Head of caudate nucleus (tissue), 42 donors: ENCODE measurements at regions not wholly inside any gene's neighbourhood (a gene's known extent, or its start where the extent isn't known, plus 50 kb on each side); places are given as distances from the start of the nearest gene placed in this dataset.
"Not testable (repeated sequence)": the region's sequence is repeated elsewhere in the genome, so short reads cannot be mapped to it uniquely, and the experiment has no call there.

Experiments
- DNase-seq, 42 donors: peaks; one replicate each; pipeline versions ENCODE4 v3.0.0 to v3.0.0-alpha.2; 2020 to 2021; ENCODE audit warnings: mixed read lengths in 7 of 42
- intact Hi-C: fragments of 100-400 bp; cut with DNase I; formaldehyde crosslinking; loops from one replicate; pipeline ENCODE4 v1.15.0; 2022

- no peak for DNase-seq
- intact Hi-C loops: no loop called here
These were observed 1098.2 kb upstream of the USP15 start for GRCh38 chr12:61161961-61162360.

DNA sequence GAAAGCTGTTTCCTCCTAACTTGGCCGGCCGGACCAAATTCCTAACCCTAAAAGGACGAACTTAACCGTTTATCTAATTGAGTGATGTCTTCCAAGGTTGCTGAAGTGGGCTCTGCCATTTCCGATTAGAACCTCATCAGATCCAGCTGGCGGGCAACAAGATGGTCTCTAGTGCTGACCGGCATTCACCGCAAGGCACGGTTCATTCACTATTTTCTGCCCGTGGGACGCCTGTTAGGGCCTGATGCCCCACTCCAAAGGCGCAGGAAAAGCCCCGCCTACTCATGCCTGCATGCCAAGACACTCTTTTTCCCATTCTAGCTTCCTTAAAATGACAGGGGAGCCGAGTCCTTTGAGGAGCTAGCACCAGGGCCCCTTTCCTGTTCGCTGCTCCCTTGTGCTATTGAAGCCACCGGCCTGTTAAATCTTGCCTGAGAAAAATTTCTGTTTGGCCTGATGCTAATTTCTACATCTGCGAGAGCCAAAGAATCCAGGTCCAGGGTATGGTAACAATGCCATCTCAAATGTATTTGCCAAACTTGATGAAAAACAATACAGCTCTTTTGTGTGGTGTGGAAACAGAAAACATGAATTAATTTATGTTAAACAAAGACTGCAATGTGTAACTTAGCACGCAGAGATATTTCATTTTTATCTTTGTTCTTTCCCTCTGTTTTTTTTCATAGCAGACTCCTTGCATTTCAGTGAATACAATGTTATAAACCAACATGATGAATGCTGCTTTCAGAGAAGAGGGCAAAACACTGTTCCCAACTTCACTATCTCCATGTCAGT, 1071.2 kb upstream of the USP15 start:
- intact Hi-C loops: no loop called here
- DNase-seq: peak in 24 of 42 donors; percentile 3 to 62 (median 26)

DNA sequence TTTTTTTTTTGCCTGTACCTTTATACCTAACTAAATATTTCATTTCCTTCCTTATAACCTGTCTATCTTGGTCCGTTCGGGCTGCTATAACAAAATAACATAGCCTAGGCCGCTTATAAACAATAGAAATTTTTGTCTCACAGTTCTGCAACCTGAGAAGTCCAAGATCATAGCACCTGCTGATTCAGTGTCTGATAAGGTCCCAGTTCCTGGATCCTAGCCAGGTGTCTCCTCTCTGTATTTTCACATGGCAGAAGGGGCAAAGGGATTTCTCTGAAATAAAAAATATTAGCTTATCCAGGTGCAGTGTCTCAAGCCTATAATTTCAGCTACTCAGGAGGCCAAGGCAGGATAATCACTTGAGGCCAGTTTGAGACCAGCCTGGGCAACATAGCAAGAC, 1046.6 kb upstream of the USP15 start:
- intact Hi-C loops: no loop called here
- DNase-seq: no peak

DNA sequence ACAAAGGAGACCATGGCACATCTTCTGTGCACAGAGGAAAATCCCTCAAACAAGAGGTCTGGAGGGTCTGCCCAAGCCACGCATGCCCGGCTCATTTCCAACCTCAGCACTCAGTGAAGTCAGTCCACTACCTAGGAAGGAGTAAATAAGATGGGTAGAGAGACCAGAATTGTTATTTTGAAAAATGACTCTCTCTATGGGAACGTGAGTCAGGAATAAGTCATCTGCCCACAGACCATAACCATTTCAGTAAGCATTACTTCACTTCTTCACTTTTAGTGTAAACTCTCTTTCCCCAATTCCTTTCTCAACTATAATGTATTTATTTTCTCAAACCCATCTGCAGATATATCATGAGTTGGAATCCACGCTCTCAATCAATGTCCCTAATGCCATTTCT, 1039.9 kb upstream of the USP15 start:
- intact Hi-C loops: no loop called here
- DNase-seq: no peak

DNA sequence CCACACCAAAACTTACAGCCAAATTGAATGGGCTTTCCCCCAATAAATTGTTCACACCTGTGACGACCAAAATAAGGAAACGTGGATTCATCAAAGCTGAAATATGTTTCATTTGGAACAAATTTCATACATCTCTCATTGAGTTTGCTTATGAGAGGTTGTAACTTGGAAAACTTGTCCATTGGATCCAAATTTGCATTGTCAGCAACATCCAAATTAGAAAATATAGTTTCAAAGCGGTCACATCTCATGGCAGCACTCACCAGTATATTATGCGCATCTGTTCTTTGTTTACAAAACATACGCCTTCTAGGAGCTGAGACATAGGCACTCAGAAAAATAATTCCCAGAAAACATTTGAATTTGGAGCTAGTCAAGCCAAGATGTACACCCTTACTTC, 1028.2 kb upstream of the USP15 start:
- DNase-seq: no peak
- intact Hi-C loops: no loop called here

GRCh38 chr12:61250303-61250702, 1009.9 kb upstream of the USP15 start:
- no peak for DNase-seq
- intact Hi-C loops: no loop called here

GRCh38 chr12:61251076-61251475, 1009.1 kb upstream of the USP15 start:
- intact Hi-C loops: no loop called here

DNA sequence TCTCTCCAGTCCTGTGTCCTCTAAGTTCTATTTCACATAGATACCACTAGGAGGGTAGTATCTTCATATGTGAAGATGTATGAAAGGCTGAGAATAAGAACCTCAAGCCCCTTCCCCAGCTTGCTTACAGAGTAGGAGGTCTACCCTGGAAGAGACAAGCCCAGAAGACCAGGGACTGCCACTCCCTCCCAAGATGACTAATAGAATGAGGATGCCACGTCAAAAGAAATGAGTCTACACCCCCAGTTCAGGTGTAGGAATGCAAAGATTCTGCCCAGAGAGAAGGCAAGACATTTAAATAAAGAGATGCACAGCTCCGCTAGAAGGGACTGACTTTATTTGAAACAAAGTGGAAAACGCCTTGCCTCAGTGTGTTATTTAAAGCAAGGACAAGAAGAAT, 1006.0 kb upstream of the USP15 start:
- intact Hi-C loops: no loop called here
- DNase-seq: no peak

More at GRCh38 chr12:61251076-61251475, 1009.1 kb upstream of the USP15 start:
- no peak for DNase-seq

DNA sequence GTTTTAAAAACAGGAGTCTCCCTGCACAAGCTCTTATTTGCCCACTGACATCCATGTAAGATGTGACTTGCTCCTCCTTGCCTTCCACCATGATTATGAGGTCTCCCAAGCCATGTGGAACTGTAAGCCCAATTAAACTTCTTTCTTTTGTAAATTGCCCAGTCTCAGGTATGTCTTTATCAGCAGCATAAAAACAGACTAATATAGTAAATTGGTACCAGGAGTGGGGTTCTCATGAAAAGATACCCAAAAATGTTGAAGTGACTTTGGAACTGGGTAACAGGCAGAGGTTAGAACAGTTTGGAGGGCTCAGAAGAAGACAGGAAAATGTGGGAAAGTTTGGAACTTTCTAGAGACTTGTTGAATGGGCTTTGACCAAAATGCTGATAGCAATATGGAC, 995.9 kb upstream of the USP15 start:
- intact Hi-C loops, DNase-seq: not testable (repeated sequence)

- intact Hi-C loops: no loop called here
These were observed 992.7 kb upstream of the USP15 start for GRCh38 chr12:61267474-61267873.

DNA sequence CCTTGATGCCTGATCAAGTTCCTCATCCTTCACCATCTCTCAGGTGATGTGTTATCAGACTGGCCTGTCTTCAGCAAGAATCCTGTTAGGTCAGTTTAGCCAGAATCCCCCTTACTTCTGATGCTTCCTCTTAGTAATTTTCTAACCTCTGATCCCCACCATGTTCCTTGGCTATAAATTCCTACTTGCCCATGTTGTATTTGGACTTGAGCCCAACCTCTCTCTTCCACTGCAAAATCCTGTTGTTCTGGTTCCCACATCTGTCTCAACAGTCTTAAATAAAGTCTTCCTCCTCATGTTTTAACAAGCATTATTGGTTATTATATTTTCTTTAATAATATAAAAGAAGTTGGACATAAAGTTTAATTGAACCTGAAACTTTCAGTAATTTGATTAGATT, 987.8 kb upstream of the USP15 start:
- no peak for DNase-seq
- intact Hi-C loops: no loop called here

More at GRCh38 chr12:61267474-61267873, 992.7 kb upstream of the USP15 start:
- no peak for DNase-seq

DNA sequence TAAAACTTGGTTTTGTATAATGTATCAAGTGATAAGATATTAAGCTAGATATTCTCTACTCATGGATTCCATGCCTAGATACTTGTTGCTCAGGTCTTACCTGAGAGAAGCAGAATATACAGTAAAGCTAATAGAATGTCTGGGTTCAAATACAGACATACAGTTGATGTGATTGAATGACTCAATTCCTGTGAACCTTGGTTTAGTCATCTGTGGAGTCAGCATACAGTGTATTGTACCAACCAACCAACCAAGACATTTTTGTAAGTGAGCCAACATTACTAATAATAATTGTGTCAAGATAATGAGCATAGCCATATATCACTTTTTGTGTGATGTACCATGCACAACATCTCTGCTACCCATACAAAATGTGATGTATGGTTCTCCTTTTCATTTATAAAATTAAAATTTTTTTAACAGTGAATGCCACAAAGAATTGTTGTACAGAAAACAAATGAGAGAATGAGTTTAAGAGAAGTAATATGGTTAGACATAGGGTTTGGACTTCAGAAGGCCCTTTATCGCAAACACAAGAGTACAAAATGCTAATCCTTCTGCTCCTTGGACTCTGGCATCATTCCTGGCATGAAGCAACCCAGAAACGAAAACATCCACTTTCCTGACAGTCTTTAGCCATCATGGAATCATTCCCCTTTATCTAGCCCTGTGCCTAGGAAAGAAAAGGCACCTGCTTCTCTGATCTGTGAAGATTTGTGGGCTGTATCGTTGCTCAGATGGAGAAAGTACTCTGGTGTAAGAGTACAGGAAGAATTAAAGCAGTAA, 977.2 kb upstream of the USP15 start:
- intact Hi-C loops: no loop called here
- DNase-seq: no peak

GRCh38 chr12:61290473-61290872, 969.7 kb upstream of the USP15 start:
- intact Hi-C loops: no loop called here
- no peak for DNase-seq

- intact Hi-C loops: no loop called here
- no peak for DNase-seq
These were observed 968.6 kb upstream of the USP15 start for GRCh38 chr12:61291647-61292046.

GRCh38 chr12:61294011-61294410, 966.2 kb upstream of the USP15 start:
- intact Hi-C loops: not testable (repeated sequence)

DNA sequence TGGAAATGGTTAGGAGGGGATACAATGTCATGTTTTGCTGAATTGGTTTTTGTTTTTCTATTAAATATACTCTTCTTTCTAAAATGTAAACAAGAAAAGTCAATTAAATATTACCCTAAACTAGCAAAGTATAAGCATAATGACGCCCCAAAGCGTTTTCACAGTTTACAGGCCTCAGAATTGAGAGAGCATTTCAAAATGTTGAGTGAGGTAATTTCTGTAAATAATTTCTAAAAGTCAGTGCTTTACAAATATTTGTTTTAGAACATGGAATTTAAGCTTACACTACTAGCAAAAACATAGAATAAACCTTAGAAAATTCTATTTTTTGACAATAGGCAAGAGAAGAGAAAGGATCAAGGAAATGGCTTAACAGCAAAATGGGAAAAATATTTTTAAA, 958.4 kb upstream of the USP15 start:
- no peak for DNase-seq
- intact Hi-C loops: no loop called here

More at GRCh38 chr12:61294011-61294410, 966.2 kb upstream of the USP15 start:
- DNase-seq: not testable (repeated sequence)

- DNase-seq: no peak
- intact Hi-C loops: no loop called here
These were observed 957.9 kb upstream of the USP15 start for GRCh38 chr12:61302282-61302681.

DNA sequence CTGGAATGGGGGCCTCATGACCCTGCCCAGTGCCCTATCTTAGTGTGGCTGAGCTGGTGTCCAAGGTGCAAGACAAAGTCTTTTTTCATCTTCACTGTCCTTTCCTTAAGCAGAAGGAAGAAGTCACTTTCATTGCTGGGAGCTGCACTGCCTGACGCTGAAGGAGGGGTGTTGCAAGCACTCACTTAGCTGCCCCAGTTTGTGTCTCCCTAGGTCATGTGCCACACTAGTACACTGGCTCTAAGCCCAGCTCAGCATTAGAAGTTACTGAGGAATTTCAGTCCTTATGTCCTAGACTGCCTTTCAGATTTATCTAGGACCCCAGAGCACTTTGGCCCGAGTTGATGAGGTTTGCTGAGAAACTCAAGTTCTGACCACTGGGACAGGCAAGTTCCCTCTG, 952.0 kb upstream of the USP15 start:
- intact Hi-C loops: no loop called here
- no peak for DNase-seq

DNA sequence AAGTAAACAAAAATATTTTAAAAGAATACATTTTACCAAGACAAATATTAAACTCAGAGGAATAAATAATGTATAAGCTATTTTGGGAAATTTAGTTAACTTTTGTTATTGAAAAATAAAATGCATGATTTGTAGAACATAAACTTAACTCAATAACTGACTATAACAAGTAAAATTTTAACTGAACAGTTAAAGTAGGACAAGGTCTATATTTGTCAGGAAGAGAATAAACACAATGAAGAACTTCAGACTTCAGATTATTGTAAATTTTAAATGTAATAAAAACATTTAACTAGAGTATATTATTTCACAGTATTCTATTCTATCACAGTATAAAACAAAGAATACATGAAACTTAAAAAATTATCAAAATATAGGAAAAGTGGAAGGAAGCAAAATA, 948.8 kb upstream of the USP15 start:
- DNase-seq: no peak
- intact Hi-C loops: no loop called here

GRCh38 chr12:61348871-61349270, 911.3 kb upstream of the USP15 start:
- no peak for DNase-seq
- intact Hi-C loops: no loop called here

- intact Hi-C loops: no loop called here
- no peak for DNase-seq
These were observed 905.1 kb upstream of the USP15 start for GRCh38 chr12:61355105-61355504.
